GM19240 (cell line): ENCODE measurements at regions not wholly inside any gene's neighbourhood (a gene's known extent, or its start where the extent isn't known, plus 50 kb on each side); places are given as distances from the start of the nearest gene placed in this dataset.
"Not testable (repeated sequence)": the region's sequence is repeated elsewhere in the genome, so short reads cannot be mapped to it uniquely, and the experiment has no call there.

Experiments used
- DNase-seq: peaks from one replicate; pipeline ENCODE4 v3.0.0; 2011; ENCODE audit warnings: low spot score; ENCODE audit not compliant: insufficient read length

DNA sequence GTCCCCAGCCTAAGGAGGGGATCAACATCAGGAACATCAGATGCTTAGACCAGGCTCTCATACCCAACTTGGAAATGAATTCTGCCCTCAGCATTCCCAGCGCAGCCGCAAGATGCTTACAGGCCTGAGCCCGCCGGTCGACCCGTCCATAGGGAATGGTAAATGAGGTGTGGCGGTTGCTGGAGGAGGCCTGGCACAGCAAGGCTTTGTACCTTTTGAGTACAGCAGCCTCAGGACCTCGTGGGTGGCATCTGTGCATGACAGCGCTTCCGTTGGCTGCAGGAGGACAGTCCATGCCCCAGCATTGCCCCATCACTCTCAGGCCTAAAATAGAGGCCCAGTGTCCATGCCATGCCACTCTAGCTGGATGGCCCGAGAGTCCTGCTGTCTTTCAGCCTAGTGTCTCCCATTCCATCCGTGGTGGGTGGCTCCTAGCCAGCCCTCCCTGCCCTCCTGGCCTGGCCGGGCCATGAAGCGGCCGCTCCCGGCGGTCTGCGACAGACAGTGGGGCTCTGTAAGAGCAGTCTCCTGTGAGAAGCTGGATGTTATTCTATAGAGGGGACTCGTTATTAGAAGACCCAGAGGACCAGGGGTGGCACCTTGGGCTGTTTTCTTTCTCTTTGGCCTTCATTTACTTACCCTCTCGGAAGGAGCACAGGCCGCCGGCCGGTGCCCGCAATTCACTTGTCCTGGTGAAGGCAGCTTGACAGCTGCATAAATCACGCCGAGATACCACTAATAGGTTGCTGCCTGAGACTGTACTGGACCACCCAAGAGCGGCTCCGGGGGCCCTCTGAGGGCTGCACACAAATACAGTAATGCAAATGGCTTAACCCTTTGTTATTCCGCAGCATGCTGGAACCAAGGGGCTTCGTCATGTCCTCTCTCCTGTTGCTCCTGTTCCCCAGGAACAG lies 223.5 kb upstream of the TUT7 start:
- DNase-seq: no peak

DNA sequence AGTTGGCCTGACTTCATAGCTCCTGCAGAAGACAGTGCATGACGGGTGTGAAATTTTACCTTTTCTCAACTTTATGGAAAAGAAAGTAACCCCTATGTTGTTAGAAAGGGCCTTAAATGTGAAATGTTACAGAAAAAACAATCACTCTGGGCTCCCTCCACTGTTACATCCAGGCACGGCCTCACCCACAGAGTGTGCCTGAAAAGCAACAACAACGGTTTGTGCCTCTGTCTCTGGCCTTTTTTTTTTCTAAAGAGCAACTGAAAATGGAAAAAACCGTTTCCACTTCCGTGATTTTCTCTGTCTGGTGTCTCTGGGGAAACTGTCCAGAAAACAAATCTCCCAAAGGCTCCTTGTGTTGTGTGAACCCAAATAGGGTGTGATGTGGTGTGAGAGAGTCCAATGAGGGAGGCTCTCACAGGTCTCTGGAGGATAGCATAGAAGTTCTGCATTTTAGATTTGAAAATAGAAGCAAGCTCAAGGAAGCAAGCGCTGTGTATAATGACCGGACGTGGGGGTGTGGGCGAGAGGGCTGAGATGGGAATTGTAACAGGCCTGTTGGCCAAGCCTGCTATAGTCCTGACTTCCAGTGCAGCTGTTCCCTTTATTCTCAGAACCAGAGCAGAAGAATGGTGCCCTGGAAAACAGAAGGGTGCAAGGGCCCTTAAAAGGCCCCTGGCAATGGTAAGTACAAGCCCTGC lies 221.8 kb upstream of the TUT7 start:
- DNase-seq: no peak

GRCh38 chr9:86575137-86575536 lies 220.9 kb upstream of the TUT7 start:
- no peak for DNase-seq

- no peak for DNase-seq
These were observed 219.7 kb upstream of the TUT7 start for GRCh38 chr9:86573886-86574285.

- DNase-seq: no peak
These were observed 218.7 kb upstream of the TUT7 start for GRCh38 chr9:86572904-86573303.

GRCh38 chr9:86565603-86566002 lies 211.4 kb upstream of the TUT7 start:
- DNase-seq: not testable (repeated sequence)

DNA sequence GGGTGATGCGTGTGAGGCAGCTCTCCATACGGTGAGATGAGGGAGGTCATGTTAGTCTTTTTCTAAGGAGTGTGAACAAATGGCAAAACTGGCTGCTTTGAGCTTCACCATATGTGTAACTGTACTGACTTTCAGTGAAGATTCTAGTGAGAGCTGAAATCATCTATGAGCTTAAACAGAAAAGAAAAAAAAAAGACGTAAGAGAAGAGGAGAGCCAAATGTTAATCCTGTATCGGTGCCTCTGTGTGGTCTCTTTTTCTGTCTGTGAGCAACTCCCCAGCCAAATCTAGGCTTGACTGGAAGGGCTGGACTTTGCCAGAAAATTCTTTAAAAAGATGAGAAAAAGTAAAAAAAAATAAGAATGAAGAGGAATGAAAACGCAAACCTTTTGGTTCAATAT lies 209.7 kb upstream of the TUT7 start:
- no peak for DNase-seq

GRCh38 chr9:86563350-86563749 lies 209.1 kb upstream of the TUT7 start:
- DNase-seq: no peak

GRCh38 chr9:86562691-86563090 lies 208.5 kb upstream of the TUT7 start:
- no peak for DNase-seq

DNA sequence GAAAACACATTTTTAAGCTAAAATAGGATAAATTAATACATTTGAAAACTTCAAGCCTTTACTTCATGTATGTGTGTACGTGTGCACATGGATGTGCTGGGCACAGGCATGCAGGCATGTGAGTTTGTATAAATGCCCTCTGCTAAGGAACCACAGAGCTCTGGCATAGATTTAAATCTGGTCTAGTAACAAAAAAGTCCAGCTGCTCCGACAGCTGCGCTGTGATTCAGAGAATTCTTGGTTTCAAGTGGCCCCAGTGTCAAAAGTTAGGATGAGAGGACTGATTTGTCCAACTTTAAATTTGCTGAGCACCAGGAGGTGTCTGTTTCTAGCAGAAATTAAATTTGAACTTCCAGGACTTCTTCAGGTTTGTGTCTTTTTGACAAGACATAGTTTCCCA lies 203.7 kb upstream of the TUT7 start:
- no peak for DNase-seq

GRCh38 chr9:86557063-86557766 lies 203.0 kb upstream of the TUT7 start:
- DNase-seq: no peak

GRCh38 chr9:86555661-86556060 lies 201.5 kb upstream of the TUT7 start:
- no peak for DNase-seq

DNA sequence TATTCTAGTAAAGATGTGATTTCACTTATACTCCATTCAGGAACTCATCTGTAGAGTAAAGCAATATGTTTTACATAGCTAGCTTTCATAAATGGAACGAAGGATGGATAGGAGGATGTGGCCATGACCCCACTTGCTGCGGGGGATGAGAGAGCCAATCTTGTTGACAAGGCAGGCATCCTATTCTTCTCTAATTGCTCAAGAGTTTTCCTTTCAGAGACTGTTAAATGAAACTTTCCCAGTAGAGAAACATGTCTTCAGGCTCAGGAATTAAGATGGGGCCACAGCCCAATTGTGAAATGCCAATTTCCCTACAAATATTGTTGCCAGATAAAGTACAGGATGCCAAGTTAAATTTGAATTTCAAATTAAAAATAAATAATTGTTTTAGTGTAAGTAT lies 196.2 kb upstream of the TUT7 start:
- no peak for DNase-seq

DNA sequence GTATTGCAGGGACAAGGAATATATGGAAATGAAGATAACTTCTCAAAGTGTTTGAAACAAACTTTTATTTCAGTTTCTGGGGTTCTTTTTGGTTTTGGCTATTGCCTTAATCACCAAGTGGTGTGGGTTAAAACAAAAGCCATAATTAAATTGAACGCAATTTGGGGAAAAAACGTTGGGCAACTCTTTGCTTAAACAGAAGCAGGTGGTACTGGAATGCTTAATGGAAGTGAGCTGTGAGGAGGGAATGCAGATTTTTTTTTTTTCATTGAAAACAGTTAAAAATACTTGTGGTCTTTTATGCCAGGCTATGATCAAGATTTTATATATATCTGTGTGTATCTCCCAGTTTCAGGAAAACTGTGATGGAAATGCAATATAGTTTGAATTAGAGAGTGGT lies 195.7 kb upstream of the TUT7 start:
- DNase-seq: no peak

DNA sequence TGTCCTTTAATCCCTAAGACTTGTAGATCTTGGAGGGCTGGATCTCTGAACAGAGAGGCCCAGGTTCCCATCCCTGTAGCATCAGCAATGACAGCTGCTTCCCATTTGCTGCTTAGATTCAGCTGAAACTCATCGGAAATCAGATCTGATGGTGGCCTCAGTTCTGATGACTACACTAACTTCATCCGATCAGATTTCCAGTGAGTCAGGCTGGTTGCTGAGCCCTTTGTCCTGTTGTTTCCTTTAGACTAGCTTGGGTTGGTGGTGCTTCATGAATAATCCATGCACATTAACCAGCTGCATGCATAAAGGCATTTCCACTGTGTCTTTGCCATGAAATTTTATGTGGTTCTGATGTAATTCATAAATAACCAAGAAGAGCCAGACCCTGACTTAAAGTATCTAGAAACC lies 195.2 kb upstream of the TUT7 start:
- DNase-seq: no peak

DNA sequence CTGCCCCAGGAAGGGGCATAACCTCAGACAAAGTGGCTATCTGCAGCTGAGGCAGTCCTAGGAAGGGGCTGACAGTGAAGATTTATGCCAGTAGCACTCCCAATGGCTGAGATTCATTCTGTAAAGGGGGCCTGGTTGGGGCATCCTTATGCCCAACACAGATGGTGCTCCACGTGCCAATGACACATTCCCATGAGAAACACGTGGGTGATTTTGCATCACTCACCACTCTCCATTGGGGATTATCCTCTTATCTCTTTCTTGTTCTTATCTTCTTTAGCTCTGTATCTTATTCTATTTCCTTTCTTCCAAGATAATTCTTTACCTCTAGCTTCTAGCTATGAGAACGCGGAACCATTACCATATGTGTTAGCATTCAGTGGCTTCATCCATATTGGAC lies 194.0 kb upstream of the TUT7 start:
- DNase-seq: no peak

DNA sequence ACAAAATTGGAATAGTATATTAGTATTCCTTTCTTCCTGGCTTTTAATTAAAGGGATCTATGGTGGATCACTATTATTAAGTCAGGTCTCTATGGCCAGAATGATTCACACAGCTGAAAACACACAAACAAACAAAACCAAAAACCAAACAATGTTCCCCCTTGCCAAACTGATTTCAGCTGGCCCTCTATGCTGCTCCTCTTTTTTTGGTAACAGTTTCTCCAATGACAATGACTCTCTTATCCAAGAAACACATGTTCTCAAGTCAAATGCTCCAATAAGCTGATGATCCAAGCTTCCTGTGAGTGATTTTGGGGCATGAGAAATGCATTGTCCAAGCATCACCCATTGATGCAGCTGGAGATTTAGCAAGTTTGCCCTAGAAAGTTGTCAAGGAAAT lies 193.4 kb upstream of the TUT7 start:
- no peak for DNase-seq

DNA sequence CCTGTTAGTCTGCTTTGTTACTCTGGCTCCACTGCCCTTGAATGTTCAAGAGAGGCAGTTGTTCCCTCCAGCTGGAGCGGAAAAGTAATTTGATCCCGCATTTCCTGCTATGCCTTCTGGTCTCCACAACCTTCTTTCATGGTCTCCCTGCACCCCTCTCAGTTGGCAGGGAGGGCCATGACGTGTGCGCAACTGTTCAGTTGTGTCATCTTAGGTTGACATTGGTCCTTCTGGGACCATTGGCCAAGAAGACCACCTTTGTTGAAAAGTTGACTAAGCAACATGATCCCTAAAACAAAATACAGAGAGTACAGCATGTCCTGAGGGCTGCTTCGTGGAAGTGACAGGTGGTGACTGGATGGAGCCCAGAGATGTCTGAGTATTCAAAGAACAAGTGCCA lies 192.5 kb upstream of the TUT7 start:
- no peak for DNase-seq

GRCh38 chr9:86545090-86545489 lies 190.9 kb upstream of the TUT7 start:
- DNase-seq: no peak

DNA sequence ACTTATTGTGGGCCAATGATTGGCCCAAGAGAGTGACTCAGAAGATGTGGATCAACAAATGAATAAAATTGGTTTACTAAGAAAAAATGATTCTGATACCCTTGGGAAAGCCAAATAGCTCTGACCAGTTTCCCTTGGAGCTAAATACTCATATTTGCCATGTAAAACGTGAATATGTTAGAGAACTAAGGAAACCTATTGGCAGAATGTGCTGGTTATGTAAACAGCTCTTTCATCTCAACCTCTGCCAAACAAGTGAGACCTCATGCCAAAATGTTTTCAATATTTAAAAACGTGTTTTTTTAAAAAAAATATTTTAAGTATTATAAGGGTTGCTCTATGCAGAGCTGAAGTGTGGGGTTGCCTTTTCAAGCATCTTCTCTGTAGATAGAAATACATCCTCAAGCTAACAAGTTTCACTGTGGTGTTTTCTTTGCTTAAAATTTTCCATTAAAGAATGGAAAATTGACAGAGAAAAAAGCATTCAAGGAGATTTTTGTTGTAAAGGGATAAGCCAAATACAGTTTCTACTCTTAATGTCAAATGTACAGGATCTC lies 186.9 kb upstream of the TUT7 start:
- DNase-seq: no peak

DNA sequence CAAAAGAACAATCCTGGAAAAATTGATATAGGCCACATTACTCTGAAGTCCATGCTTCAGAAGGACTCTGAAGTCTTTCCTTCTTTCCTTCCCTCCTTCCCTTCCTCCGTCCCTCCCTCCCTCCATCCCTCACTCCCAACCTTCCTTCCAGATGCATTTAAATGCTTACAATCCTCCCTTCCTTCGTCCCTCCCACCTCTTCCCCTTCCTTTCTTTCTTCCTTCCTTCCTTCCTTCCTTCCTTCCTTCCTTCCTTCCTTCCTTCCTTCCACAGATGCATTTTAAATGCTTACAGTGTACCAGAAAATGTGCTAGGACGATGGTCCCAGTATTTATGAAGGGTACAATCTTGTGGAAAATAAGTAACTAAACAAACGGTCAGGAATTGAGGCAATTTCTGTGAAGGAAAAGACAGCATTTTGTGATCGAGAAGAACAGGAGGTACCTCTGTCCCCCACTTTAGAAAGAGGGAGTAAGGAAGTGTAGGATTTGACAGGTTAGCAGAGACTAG lies 181.3 kb upstream of the TUT7 start:
- no peak for DNase-seq
